SK-N-SH (cell line): ENCODE measurements at regions not wholly inside any gene's neighbourhood (a gene's known extent, or its start where the extent isn't known, plus 50 kb on each side); places are given as distances from the start of the nearest gene placed in this dataset.

Experiments
- GABPA ChIP-seq: IDR thresholded peaks from 2 replicates; pipeline ENCODE4 v1.4.0; 2012; ENCODE audit warnings: low read depth, mild to moderate bottlenecking
- RAD21 ChIP-seq: IDR thresholded peaks from 2 replicates; pipeline ENCODE4 v1.6.1; 2012; ENCODE audit warnings: mild to moderate bottlenecking, low read length
- TEAD4 ChIP-seq: IDR thresholded peaks from 2 replicates; pipeline ENCODE4 v1.4.0; 2012; ENCODE audit warnings: mild to moderate bottlenecking, borderline replicate concordance; ENCODE audit not compliant: insufficient read depth

DNA sequence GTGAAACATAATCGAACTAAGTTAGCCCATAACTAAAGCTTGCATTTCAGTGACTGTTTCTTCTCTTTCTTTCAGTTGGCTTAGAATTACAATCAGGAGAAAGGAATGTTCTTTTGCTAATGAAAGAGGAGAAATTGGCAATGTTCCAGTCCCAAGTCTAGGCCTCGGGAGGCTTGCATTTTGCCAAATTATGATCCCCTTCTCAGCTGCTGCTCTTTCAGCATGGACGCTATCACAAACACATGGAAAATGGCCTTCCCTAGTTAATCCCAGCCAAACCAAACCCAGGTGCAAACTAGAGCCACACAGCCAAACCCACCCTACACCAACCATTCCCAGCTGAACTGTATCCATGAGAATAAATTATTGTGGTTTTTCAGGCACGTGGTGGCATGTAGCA, 605.2 kb upstream of the LRRTM4 start:
- TF ChIP-seq GABPA (no peak), TEAD4 (no peak), RAD21 (no peak)
